IPS-NIHi7 (cell line): ENCODE measurements at regions not wholly inside any gene's neighbourhood (a gene's known extent, or its start where the extent isn't known, plus 50 kb on each side); places are given as distances from the start of the nearest gene placed in this dataset.

Experiments used
- DNase-seq: peaks from one replicate; pipeline ENCODE4 v3.0.0; 2012; ENCODE audit warnings: mixed read lengths; ENCODE audit errors: extremely low spot score

DNA sequence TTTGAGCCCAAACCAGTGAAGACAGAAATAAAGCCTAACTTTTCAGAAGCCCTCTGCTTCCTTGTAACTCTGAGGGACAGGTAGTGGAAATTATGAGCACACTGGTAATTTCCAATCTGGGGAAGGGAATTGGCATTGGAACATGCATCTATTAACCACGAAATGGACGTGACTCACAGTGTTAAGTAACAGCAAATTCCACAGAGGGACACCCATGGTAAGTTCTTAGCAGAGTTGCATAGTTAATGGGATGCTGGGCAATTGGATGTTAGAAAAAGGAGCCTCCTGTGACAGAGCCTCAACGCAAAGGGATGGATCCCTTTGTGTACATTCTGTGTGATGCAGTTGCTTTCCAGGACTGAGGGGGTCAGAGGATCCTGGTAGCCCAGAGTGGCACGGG lies 168.6 kb downstream of the SEMA6D start:
- no peak for DNase-seq

DNA sequence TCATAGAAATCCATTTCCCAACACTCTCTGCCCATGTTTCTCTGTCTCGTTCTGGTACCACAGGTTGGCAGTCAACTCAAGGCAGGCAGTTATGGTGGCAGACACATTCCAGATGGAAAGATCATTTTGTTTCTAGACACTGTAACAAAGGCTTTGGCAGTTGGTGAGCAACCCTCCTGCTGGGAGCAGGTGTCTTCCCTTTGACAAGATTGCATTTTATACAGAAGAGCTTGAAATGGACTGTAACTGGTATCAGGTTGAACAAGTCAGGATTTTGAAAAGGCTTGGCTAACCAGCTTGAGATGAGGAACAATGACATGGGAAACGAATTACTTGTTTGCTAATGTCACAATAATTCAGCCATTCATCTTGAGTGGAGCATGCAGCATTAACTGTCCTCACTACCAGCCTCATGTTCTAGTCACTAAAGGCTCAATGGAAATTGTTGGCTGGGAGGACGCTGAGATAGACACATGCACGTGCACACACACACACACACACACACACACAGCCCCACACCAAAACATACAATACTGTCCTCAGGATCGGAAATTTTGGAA lies 170.0 kb downstream of the SEMA6D start:
- DNase-seq, result no peak

- no peak for DNase-seq
Observed at GRCh38 chr15:47888385-47889100, 171.2 kb downstream of the SEMA6D start.

- no peak for DNase-seq
Observed at GRCh38 chr15:47890397-47891150, 173.3 kb downstream of the SEMA6D start.

GRCh38 chr15:47897525-47897924 lies 180.2 kb downstream of the SEMA6D start:
- DNase-seq, result no peak

- no peak for DNase-seq
Observed at GRCh38 chr15:47900751-47901150, 183.4 kb downstream of the SEMA6D start.

DNA sequence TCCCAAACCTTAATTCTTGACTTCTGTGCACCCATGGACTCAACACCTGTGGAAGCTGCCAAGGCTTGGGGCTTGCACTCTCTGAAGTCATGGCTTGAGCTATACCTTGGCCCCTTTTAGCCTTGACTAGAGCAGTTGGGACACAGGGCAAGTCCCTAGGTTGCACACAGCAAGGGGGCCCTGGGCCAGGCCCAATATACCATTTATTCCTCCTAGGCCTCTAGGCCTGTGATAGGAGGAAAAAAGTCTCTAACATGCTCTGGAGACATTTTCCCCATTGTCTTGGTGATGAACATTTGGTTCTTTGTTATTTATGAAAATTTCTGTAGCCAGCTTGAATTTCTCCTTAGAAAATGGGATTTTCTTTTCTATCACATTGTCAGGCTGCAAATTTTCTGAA lies 186.1 kb downstream of the SEMA6D start:
- no peak for DNase-seq

- no peak for DNase-seq
Observed at GRCh38 chr15:47908486-47908885, 191.2 kb downstream of the SEMA6D start.

DNA sequence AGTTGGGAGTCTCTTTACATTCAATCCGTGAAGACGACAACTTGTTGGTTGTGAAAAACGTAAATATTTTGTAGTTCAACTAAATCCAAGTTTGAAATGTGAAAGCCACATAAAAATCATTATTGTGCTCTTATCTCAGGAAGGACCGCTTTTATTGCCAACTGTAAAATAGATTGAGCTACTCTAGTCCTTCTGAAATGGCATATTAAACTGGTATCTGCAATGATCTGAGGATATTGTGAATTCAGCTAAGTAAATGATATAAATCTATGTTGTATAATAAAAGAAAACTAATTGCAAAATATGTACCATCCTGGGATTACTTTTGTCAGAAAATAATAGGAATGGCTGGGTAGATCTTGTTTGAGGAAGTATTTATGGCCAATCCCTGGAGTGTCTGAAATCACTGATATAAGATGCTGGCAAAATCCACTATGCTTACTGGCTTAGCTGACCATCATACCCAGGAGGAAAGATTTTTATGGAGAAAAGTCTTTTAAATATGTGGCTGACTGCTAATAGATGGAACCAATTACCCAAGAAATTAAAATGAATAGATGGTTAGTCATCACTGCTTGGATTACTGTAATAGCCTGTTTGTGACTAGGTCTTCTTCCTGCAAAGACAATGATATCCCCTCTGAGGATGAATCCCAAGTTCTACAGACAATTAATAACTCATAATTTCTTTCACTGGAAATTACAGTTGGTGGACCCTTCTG lies 191.8 kb downstream of the SEMA6D start:
- DNase-seq, result no peak

- peak; percentile 66 for DNase-seq
Observed at GRCh38 chr15:47912910-47913309, 195.6 kb downstream of the SEMA6D start.

GRCh38 chr15:47917881-47918280 lies 200.6 kb downstream of the SEMA6D start:
- no peak for DNase-seq

DNA sequence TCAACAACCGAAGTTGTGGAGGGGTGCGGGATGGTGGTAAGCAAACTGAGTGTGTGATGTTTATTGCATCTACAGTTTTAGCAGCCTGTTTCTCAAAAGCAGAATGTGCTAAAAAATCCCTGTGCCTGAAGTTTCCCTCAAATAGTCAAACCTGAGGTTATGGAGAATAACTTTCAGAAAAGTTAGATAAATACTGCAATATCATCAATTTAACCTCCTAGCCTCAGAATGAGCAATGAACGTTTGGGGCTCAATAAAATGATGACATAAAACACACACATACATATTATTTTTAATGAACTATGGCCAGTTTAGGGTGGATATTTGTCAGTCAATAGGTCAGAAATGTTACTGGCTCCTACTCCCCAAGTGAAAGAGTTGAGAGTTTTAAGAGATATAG lies 201.6 kb downstream of the SEMA6D start:
- no peak for DNase-seq

DNA sequence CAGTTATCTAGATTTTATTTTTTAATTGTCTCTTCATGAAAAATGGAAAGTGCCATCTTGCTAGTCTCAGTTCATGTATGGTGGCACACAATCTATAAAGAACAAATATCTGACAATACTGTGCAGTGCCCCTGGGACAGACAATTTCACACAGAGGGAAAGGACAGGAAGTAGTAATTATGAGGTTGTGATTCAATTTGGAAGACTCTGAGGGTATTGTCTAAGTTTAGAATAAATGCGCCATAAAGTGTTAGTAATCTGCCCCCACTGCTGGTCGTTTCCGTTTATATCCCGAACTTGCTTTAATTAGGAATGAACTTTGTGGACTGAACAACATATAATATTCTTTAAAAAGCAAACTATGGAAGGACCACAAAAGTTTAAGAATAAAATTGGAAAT lies 196.4 kb upstream of the SLC24A5 start:
- no peak for DNase-seq

GRCh38 chr15:47929138-47929803 lies 191.5 kb upstream of the SLC24A5 start:
- DNase-seq, result no peak

DNA sequence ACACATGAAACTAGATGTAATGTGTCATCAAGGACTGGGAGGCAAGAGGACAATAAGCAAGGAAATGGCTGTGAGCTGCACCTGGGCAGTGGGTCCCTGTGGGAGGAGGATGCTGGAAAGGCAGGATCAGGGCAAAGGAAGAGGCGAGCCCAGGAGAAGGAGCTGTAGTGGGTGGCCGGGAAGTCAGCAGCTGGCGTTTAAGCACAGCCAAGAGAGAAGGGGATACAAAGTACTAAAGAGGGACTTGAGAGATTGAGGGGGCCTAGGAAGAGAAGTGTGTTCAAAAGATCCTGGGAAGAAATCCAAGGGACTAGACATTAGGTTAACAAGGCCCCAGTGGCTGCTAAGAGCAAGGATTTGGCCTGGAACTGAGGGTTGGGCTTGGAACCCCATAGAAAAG lies 188.5 kb upstream of the SLC24A5 start:
- DNase-seq, result no peak

DNA sequence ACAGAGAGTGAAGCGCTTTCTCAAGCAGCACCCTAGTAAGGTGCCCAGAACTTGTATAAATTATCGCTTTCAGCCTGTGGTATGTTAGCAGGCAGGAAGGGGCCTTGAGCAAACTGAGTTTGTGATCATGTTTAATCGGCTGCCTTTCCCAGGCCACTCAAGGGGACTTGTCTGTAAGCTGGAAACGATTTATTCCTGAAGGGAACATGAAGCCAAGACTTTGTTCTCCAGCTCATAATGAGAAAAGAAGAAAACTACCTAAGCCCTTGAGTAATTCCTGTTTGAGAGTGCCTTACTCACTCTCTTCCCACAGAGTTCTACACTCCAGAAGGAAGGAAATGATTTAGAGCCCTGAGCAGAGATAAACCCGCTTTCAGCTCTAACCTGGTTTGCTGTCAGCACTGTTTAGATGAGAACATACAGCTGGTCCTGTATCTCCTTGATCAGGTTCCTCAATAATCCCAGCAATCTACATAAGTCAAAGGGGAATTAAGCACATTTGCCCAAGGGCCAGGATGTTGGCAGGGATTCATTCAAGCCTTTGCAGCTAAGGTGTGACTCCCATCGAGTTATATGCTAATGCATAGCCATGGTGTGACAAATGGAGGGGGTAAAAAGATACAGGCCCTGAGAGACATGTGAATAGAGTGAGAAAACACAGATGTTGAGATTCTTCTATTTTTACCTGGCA lies 187.7 kb upstream of the SLC24A5 start:
- no peak for DNase-seq

- DNase-seq, result no peak
Observed at GRCh38 chr15:47933865-47934264, 186.9 kb upstream of the SLC24A5 start.

DNA sequence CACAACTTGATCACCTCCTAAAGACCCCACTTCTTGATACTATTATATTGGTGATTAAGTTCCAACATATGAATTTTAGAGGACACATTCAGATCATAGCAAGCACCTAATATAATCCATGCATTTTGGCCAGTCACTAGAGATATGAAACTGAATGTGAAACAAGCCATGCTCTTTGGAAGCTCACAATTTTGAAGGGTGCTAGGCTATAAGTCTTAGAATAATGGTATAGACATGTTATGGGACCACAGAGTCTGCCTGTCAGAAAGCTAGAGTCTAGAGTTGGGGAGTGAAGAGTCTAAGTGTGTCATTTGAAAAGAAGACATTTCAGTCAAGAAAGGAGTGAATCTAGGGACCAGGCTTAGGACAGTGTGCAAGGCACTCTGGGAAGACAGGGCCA lies 186.4 kb upstream of the SLC24A5 start:
- DNase-seq, result no peak

DNA sequence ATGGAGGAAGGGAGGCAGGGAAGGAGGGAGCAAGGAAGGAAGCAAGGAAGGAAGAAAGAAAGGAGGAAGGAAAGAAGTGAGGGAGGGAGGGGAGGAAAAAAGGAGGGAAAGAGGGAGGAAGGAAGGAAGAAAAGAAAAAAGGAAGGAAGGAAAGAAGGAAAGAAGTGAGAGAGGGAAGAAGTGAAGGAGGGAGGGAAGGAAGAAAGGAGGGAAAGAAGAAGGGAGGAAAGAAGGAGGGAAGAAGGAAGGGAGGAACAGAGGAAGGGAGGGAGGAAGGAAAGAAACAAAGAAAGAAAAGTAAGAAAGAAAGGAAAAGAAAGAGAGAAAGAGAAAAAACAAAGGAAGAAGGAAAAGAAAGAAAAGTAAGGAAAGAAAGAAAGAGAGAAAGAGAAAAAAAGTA lies 183.0 kb upstream of the SLC24A5 start:
- DNase-seq, result no peak

GRCh38 chr15:47944637-47945288 lies 176.0 kb upstream of the SLC24A5 start:
- no peak for DNase-seq
